ENCODE measurements at regions not wholly inside any gene's neighbourhood (a gene's known extent, or its start where the extent isn't known, plus 50 kb on each side); places are given as distances from the start of the nearest gene placed in this dataset.
A peak's percentile ranks its signal among the peaks of the same experiment; 100 is the strongest.

- ATAC-seq (ENCODE audit: low read depth) (peak; percentile 8), DNase-seq (no peak)
- Mint-ChIP-seq H3K4me1 (peaks cover 24% of the 10 kb centered on the region), H3K27ac (peak overlapping the region; percentile 94), H3K27me3 (no peaks in the 10 kb centered on the region), H3K9me3 (peaks cover 5% of the 10 kb centered on the region), H3K36me3 (ENCODE audit: low read depth) (no peaks in the 10 kb centered on the region), H3K4me3 (no peak overlapping the region)
- CTCF ChIA-PET = interaction anchor here (1.5 to 1.6 kb wide), 2 partner anchors 15 to 68 kb away, joined by 3 to 5 read pairs; no protein-coding TSS in a partner anchor
- TF ChIP-seq CTCF (IDR thresholded peaks at IDR 0.05) = no peak
- intact Hi-C loops (cut with micrococcal nuclease) = loop anchor here (1.0 to 10.0 kb wide), 11 partner anchors 16 to 1601 kb away; no protein-coding TSS in a partner anchor
- POLR2A ChIA-PET = interaction anchor here (0.7 to 2.5 kb wide), 11 partner anchors 14 to 412 kb away, joined by 3 to 38 read pairs (median 4); no protein-coding TSS in a partner anchor
Measured at GRCh38 chr5:124936626-124936933, 190.1 kb upstream of the ZNF608 start.

- H3K27ac Mint-ChIP-seq = no peak overlapping the region
- no peaks in the 10 kb centered on the region for H3K27me3 Mint-ChIP-seq
- peaks cover 5% of the 10 kb centered on the region for H3K9me3 Mint-ChIP-seq
- CTCF ChIA-PET = no interaction called here
- H3K4me3 Mint-ChIP-seq = no peak overlapping the region
- H3K4me1 Mint-ChIP-seq = peaks cover 3% of the 10 kb centered on the region
- intact Hi-C loops (cut with micrococcal nuclease) = no loop called here
- ATAC-seq (ENCODE audit: low read depth) = no peak
- TF ChIP-seq CTCF (IDR thresholded peaks at IDR 0.05) = no peak
- no peaks in the 10 kb centered on the region for H3K36me3 Mint-ChIP-seq (ENCODE audit: low read depth)
- POLR2A ChIA-PET = interaction anchor here (0.6 kb wide), 1 partner anchor 28 kb away, joined by 3 read pairs; no protein-coding TSS in a partner anchor
- no peak for DNase-seq
Measured at GRCh38 chr5:124941051-124942049, 194.9 kb upstream of the ZNF608 start.

- CTCF ChIA-PET = no interaction called here
- intact Hi-C loops (cut with micrococcal nuclease) = no loop called here
- Mint-ChIP-seq H3K4me1 (peaks cover 21% of the 10 kb centered on the region), H3K27ac (no peak overlapping the region), H3K9me3 (no peaks in the 10 kb centered on the region), H3K27me3 (no peaks in the 10 kb centered on the region), H3K36me3 (ENCODE audit: low read depth) (no peaks in the 10 kb centered on the region), H3K4me3 (no peak overlapping the region)
- no peak for TF ChIP-seq CTCF (IDR thresholded peaks at IDR 0.05)
- no peak for ATAC-seq (ENCODE audit: low read depth)
- POLR2A ChIA-PET = interaction anchor here (1.0 kb wide), 1 partner anchor 27 kb away, joined by 4 read pairs; no protein-coding TSS in a partner anchor
- DNase-seq = no peak
Measured at GRCh38 chr5:124948062-124948753, 201.8 kb upstream of the ZNF608 start.

GRCh38 chr5:124948754-124949275 is 202.4 kb upstream of the ZNF608 start:
- Mint-ChIP-seq H3K36me3 (ENCODE audit: low read depth) (no peaks in the 10 kb centered on the region), H3K4me1 (peaks cover 21% of the 10 kb centered on the region), H3K4me3 (no peak overlapping the region), H3K27me3 (no peaks in the 10 kb centered on the region), H3K27ac (no peak overlapping the region), H3K9me3 (no peaks in the 10 kb centered on the region)
- intact Hi-C loops (cut with micrococcal nuclease) = no loop called here
- ChIA-PET POLR2A (interaction anchor here (1.0 kb wide), 1 partner anchor 28 kb away, joined by 4 read pairs; no protein-coding TSS in a partner anchor), CTCF (no interaction called here)
- ATAC-seq (ENCODE audit: low read depth) (no peak), DNase-seq (no peak)
- TF ChIP-seq CTCF (IDR thresholded peaks at IDR 0.05) = no peak
